HUES64 (cell line): ENCODE measurements at regions not wholly inside any gene's neighbourhood (a gene's known extent, or its start where the extent isn't known, plus 50 kb on each side); places are given as distances from the start of the nearest gene placed in this dataset.
A peak's percentile ranks its signal among the peaks of the same experiment; 100 is the strongest.
"Not testable (repeated sequence)": the region's sequence is repeated elsewhere in the genome, so short reads cannot be mapped to it uniquely, and the experiment has no call there.

Experiments
- H3K27ac ChIP-seq: 2 replicates; pipeline ENCODE4 v1.7.0; 2013; ENCODE audit warnings: low read depth, low read length, inconsistent platforms
- H3K27me3 ChIP-seq: 2 replicates; pipeline ENCODE4 v1.6.1; 2013; ENCODE audit warnings: mild to moderate bottlenecking, low read length; ENCODE audit not compliant: insufficient read depth
- H3K36me3 ChIP-seq: 2 replicates; pipeline ENCODE4 v1.6.1; 2013; ENCODE audit warnings: mild to moderate bottlenecking, low read length; ENCODE audit not compliant: insufficient read depth
- H3K4me1 ChIP-seq: 2 replicates; pipeline ENCODE4 v1.6.1; 2013; ENCODE audit warnings: mild to moderate bottlenecking, low read length, moderate library complexity; ENCODE audit not compliant: insufficient read depth
- H3K4me3 ChIP-seq: 2 replicates; pipeline ENCODE4 v1.5.1; 2013; ENCODE audit warnings: mild to moderate bottlenecking, low read length, moderate library complexity
- H3K9ac ChIP-seq: 2 replicates; pipeline ENCODE4 v1.6.1; 2013; ENCODE audit warnings: mild to moderate bottlenecking, low read depth, low read length
- H3K9me3 ChIP-seq: 2 replicates; pipeline ENCODE4 v1.6.1; 2013; ENCODE audit warnings: low read depth, low read length; ENCODE audit not compliant: insufficient read depth
- WGBS: fragments of 150-250, 120-280 bp; methylation state at CpG from one replicate; pipeline ENCODE4 v1.1.7; 2013; ENCODE audit warnings: missing lambda C conversion rate; 5-methylcytosine and 5-hydroxymethylcytosine counted together

DNA sequence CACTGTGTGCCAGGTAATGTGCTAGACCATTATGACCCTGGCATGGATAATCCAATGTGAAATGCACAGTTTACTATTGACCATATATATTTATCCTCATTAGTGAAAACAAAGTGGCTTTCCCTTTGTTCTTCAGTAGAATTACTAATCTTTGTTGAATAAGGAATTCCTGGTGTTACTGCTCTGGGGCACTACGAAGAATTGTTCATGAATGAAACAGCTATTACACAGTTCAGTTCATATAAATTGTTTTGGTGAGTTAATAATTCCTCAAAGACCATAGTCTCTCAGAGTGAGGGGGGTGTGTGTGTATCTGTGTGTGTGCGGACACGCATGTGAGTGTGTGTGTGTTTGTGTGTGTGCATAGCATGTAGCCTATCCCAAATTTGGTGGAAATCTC is 668.0 kb upstream of the MBL2 start:
- no peaks in the 10 kb centered on the region for H3K27me3 ChIP-seq
- peaks cover 9% of the 10 kb centered on the region; the same call in 1 of the 2 replicates for H3K4me1 ChIP-seq
- H3K9ac ChIP-seq = no peak overlapping the region
- no peaks in the 10 kb centered on the region for H3K36me3 ChIP-seq
- no peak overlapping the region for H3K4me3 ChIP-seq
- WGBS = 92% methylated on average over 3 of the region's 3 CpGs
- no peak overlapping the region for H3K27ac ChIP-seq
- no peaks in the 10 kb centered on the region for H3K9me3 ChIP-seq

DNA sequence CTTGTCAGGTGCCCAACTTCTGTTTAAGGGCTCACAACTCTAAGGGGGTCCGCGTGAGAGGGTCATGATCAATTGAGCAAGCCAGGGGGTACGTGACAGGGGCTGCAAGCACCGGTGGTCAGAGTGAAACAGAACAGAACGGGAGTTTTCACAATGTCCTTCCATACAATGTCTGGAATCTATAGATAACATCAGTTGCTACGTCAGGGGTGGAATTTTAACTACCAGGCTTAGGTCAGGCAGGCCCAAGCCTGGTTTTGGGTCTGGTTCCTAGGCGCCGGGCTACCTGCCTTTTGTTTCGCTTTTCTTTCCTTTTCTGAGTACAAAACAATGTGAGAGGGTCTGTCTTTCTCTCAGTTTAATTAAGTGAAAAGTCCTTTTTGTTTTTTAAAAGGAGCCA is 666.5 kb upstream of the MBL2 start:
- H3K27me3 ChIP-seq, H3K36me3 ChIP-seq, H3K9me3 ChIP-seq, H3K4me3 ChIP-seq, H3K27ac ChIP-seq, H3K9ac ChIP-seq: not testable (repeated sequence)
- WGBS = 88% methylated on average over 9 of the region's 9 CpGs
- H3K4me1 ChIP-seq = peaks cover 18% of the 10 kb centered on the region

DNA sequence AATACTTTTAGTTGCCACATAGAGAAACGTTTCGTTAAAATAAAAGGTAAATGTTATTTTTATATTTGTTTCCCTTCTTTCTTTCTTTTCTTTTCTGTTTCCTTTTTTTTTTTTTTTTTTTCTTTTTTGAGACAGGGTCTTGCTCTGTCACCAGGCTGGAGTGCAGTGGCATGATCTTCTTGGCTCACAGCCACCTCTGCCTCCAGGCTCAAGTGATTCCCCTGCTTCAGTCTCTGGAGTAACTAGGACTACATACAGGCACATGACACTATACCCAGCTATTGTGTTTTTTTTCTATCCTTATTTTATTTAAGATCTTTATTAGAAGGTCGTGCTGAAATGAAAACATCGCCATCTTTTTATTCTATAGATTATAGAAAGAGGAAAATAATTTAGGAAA is 661.8 kb upstream of the MBL2 start:
- WGBS = no CpG with 5 or more reads among the region's 4 CpGs
- no peaks in the 10 kb centered on the region for H3K9me3 ChIP-seq
- peaks cover 19% of the 10 kb centered on the region for H3K4me1 ChIP-seq
- no peak overlapping the region for H3K9ac ChIP-seq
- no peak overlapping the region for H3K27ac ChIP-seq
- no peaks in the 10 kb centered on the region for H3K27me3 ChIP-seq
- no peak overlapping the region for H3K4me3 ChIP-seq
- no peaks in the 10 kb centered on the region for H3K36me3 ChIP-seq

DNA sequence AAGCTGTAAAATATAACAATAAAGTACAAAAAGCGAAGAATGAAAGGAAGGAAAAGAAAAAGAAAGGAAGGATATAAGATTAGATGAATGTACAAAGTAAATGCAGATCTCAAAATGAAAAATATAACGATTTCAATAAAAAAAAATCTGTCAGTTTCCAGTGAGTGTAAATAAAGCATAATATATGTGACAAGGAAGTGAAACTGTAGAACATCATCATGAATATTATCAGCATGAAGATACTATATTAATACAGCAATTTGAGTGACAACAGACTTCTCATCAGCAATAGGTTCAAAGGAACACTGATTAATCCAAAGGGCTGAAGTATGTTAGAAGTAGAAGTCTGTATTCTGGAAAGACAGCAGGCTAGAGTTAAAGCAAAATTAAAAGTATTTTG is 659.5 kb upstream of the MBL2 start:
- no peak overlapping the region for H3K9ac ChIP-seq
- no peaks in the 10 kb centered on the region for H3K9me3 ChIP-seq
- no peak overlapping the region for H3K4me3 ChIP-seq
- WGBS = 90% methylated on average over 2 of the region's 2 CpGs
- H3K4me1 ChIP-seq = peaks cover 13% of the 10 kb centered on the region
- H3K27ac ChIP-seq = no peak overlapping the region
- no peaks in the 10 kb centered on the region for H3K27me3 ChIP-seq
- H3K36me3 ChIP-seq = no peaks in the 10 kb centered on the region

DNA sequence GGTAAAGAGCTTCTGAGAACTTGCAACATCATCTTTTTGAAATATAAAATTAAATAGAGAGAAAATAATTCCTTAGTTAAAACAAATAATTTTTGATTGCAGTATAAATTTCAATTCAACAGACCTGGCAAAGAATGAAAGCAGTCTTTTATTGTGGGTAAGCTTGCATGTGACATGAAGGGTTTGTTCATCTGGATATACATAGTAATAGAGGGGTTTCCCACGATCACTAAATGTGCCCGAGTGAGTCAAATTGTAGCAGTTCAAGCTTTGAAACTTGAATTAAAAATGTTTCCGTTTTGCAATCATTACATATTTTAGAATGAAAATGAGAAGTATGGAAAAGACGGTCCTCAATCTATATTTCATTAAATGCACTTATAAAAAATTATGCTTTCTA is 658.4 kb upstream of the MBL2 start:
- H3K4me3 ChIP-seq = no peak overlapping the region
- H3K27ac ChIP-seq = no peak overlapping the region
- peaks cover 13% of the 10 kb centered on the region for H3K4me1 ChIP-seq
- H3K9ac ChIP-seq = no peak overlapping the region
- no peaks in the 10 kb centered on the region for H3K27me3 ChIP-seq
- H3K36me3 ChIP-seq = no peaks in the 10 kb centered on the region; the same call in 1 of the 2 replicates
- 97% methylated on average over 3 of the region's 4 CpGs for WGBS
- peaks cover 5% of the 10 kb centered on the region; the same call in 1 of the 2 replicates for H3K9me3 ChIP-seq

DNA sequence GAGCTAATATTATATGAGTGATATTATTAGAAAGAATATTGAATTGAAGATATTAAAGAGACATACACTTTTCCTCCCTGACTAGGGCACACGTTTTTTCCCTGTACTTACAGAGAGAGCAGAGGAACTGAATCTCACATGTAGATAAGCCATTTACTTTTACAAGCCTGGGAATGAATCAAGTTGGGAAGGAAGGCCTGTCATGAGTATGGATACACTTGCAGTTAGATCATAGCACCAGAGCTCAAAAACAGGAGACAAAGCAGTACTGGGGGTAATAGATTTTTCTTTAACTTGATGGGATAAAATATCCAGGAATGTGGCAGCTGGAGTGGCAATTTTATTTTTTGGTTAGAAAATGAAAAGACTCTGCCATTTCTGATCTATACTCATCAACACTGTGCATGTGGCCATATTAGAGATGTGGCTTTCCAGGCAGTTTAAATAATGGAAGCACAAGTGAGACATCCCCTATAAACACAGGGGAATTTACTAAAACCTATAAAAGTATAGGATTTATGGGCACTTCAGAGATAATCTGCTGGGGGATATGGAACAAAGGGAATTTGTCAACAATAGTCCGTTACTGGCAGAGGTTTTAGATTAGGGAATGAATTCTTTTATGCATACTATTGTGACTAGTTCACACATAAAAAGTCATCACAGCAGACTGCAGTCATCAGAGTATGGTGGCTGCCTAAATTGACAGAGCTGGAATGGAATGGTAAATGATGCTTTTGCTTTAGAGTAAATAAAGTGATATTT is 657.7 kb upstream of the MBL2 start:
- peaks cover 13% of the 10 kb centered on the region for H3K4me1 ChIP-seq
- 100% methylated on average over 2 of the region's 2 CpGs for WGBS
- no peaks in the 10 kb centered on the region; the same call in 1 of the 2 replicates for H3K36me3 ChIP-seq
- H3K27me3 ChIP-seq = no peaks in the 10 kb centered on the region
- peaks cover 11% of the 10 kb centered on the region for H3K9me3 ChIP-seq
- H3K9ac ChIP-seq = no peak overlapping the region
- H3K4me3 ChIP-seq = no peak overlapping the region
- no peak overlapping the region for H3K27ac ChIP-seq

DNA sequence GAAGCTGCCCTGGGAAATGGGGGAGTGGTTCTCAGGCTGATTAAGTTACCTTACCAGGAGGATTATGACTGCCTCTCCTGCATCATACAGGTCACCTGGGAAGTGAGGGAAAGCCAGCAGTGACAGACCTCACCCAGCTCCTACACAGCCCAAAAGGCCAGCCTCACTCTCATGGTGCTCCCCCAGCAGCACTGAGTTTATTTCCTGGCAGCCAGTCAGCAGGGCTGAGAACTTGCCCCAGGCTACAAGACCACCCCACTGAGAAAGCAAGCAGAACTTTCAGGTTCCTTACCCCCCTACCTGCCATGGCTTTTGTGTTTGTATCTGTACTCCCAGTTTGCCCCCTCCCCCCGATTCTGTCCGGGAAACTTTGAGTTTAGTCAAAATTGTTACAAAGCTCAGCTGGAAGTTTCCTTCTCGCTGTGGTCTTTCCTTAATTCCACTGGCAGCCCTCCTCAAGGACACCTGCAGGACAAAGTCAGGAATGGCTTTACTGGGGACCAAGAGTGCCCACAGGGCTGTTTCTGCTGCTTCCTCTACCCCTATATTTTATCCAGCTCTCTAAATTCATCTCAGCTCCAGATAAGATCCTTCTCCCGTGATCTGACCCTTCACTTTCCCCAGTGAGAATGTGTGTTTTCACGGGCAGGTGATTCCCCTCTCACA is 649.8 kb upstream of the MBL2 start:
- no peaks in the 10 kb centered on the region; the same call in 1 of the 2 replicates for H3K36me3 ChIP-seq
- H3K4me3 ChIP-seq = no peak overlapping the region
- no peaks in the 10 kb centered on the region; the same call in 1 of the 2 replicates for H3K4me1 ChIP-seq
- WGBS = 77% methylated on average over 5 of the region's 5 CpGs
- peak overlapping the region; percentile 32; the same call in 1 of the 2 replicates for H3K27ac ChIP-seq
- H3K27me3 ChIP-seq = no peaks in the 10 kb centered on the region
- no peak overlapping the region for H3K9ac ChIP-seq
- peaks cover 20% of the 10 kb centered on the region for H3K9me3 ChIP-seq

DNA sequence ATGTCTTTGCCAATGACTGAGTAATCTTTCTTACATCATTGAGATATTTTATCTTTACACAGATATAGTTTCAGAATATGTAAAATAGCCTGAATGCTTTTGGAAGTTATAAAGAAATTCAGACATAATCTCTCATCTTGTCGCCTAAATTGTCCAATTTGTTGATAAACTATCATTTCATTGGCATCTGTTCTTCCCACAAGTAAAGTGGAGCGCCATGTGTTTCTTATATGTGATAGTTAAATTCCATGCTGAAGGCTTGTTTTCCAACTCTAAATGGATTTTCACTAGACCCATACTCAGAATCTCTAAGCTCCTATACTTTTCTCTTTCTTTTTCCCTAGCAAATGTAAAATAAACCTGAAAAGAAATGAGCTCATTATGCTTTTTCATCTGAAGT is 640.1 kb upstream of the MBL2 start:
- 100% methylated on average over 2 of the region's 2 CpGs for WGBS
- Histone ChIP-seq H3K36me3 (no peaks in the 10 kb centered on the region), H3K27me3 (no peaks in the 10 kb centered on the region), H3K4me1 (no peaks in the 10 kb centered on the region), H3K27ac (no peak overlapping the region), H3K4me3 (no peak overlapping the region), H3K9ac (no peak overlapping the region), H3K9me3 (0 out of 2 replicates have a peak, but pooled peaks cover 5% of the 10 kb centered on the region)

DNA sequence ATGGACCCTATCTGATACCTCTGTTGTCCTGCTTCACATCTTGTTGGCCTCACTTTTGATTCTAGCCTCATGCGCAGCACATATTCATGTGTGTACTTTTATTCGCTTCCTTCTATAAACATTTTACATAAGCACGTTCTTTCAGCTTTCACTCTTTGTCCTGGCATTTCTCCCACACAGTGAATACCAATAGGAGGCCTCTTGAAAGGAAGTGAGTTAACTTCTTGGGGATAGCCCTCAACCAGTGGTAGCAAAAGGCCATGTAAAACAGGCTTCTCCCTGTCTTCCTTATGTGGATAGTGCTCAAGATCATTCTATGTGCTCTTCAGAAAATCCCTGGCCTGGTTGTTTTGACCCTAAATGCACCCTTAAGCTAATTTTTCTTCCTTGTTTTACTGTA is 633.9 kb upstream of the MBL2 start:
- Histone ChIP-seq H3K27me3 (no peaks in the 10 kb centered on the region), H3K4me1 (no peaks in the 10 kb centered on the region), H3K9ac (no peak overlapping the region), H3K9me3 (no peaks in the 10 kb centered on the region), H3K36me3 (no peaks in the 10 kb centered on the region), H3K27ac (no peak overlapping the region), H3K4me3 (no peak overlapping the region)
- WGBS = 88% methylated on average over 3 of the region's 3 CpGs

DNA sequence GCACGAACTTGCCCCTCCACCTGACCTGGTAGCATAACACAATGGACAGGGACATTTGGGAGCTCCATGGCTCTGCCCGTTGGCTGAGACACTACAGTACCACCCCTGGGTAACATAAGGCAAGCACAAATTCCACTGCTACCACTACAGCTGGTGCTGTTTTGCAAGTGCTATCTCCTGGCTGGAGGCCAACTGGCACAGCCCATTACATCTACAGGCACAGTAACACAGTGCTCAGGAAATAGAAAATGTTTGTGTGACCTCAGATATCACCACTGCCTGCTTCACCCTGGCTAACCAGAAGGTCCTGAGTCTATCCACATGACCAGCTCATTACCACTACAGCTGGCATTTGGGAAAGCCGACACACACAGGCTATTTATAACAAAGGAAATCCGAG is 631.1 kb upstream of the MBL2 start:
- Histone ChIP-seq H3K4me1 (no peaks in the 10 kb centered on the region), H3K27me3 (no peaks in the 10 kb centered on the region), H3K9ac (no peak overlapping the region), H3K9me3 (no peaks in the 10 kb centered on the region), H3K36me3 (no peaks in the 10 kb centered on the region), H3K4me3 (no peak overlapping the region), H3K27ac (no peak overlapping the region)
- 68% methylated on average over 4 of the region's 4 CpGs for WGBS

DNA sequence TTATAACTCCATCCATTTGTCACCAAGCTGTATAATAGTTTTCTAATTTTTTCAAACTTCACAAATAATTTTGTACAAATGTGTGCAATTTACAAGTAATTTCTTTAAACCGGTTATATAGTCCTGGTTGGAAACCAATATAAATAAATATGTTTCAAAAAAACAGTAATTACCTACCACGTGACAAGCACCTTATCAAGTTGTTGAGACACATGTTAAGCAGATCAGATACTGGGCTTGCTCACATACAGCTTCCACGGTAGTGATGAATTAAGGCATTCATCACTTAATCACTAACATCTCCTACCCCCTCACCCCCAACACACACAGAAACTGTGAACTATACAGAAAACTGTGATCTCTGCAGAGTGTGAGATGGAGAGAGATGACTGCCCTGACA is 630.0 kb upstream of the MBL2 start:
- no peaks in the 10 kb centered on the region for H3K27me3 ChIP-seq

More for the DNA sequence above, 630.0 kb upstream of the MBL2 start:
- H3K4me1 ChIP-seq = no peaks in the 10 kb centered on the region
- no peak overlapping the region for H3K4me3 ChIP-seq
- H3K9me3 ChIP-seq = no peaks in the 10 kb centered on the region; the same call in 1 of the 2 replicates
- H3K36me3 ChIP-seq = no peaks in the 10 kb centered on the region
- no peak overlapping the region for H3K27ac ChIP-seq
- 87% methylated on average over 2 of the region's 3 CpGs for WGBS
- H3K9ac ChIP-seq = no peak overlapping the region
